NCI-H345 (cell line): ENCODE measurements at regions not wholly inside any gene's neighbourhood (a gene's known extent, or its start where the extent isn't known, plus 50 kb on each side); places are given as distances from the start of the nearest gene placed in this dataset.
"Not testable (repeated sequence)": the region's sequence is repeated elsewhere in the genome, so short reads cannot be mapped to it uniquely, and the experiment has no call there.

Experiments used
- DNase-seq: peaks from one replicate; lab custom pipeline; 2025; lab: John Stamatoyannopoulos, UW

GRCh38 chr2:217593732-217594131, 409.1 kb downstream of the TNS1 start:
- DNase-seq, result no peak

- no peak for DNase-seq
Measured at GRCh38 chr2:217588266-217588665, 414.5 kb downstream of the TNS1 start.

GRCh38 chr2:217585362-217585761, 417.4 kb downstream of the TNS1 start:
- no peak for DNase-seq

GRCh38 chr2:217580407-217580806, 422.4 kb downstream of the TNS1 start:
- not testable (repeated sequence) for DNase-seq

DNA sequence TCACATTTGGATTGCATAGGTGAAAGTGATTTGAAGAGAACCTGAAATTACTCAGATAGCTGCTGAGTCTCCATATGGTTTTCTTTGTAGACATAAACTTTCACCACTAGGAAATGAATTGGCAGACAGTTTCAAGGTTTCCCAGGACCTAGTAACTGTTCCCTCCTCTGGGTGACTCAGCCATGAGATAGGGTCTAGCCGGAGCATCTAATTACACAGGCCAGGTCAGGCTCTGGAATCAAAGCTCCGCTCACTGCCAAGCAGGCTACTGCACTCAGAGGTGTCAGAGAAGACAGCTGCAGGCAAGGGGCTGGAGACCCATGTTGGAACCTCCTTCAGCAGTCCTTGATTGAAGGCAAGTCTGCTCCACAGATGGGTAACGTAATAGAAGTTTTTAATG, 429.2 kb downstream of the TNS1 start:
- no peak for DNase-seq

DNA sequence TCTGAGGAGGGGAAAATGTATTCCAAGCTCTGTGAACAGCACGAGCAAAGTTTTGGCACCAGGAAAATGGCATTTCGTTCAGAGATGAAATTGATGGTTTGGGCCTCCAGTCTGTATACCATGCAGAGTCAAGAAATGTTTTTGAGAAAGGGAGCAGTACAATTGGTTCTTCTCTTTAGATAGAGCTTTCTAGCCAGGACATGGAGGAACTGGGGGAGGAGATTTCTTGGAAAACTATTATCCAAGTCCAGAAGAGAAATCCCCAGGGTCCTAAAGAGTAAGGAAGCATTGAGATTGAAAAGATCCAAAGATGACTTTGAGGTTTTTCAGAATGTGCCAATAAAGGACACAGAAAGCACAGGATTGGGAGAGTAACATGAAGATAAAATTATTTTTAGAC, 432.4 kb downstream of the TNS1 start:
- DNase-seq, result no peak

DNA sequence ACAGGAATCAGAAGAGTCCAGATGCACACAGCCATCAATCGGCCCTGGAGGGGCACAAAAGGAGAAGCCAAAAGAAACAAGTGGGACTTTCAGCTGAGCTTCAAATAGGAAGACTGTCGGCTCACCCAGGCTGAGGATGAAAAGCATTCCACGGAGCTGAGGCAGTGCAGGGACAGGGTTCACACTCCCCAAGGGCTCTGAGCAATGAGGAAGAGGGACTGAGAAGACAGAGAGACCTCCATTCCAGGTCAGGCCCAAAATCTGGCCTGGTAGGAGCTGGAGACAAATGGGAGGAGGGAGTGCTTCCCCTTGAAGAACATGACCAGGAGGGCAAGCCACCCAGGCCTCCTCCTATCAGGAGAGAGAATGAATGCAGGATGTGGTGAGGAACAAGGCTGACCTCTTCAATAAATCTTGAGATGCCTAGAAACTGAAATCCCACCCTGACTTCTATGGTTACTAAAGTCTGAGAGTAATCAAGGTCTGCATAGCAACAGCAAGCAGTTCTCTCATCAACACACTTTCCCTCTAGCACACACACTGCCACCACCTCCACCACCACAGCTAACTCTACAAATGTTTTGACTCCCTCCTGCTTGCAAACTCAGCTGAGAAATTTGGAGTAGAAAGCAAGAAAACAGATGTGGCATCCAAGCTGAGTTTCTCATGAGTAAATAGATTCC, 434.4 kb downstream of the TNS1 start:
- no peak for DNase-seq

DNA sequence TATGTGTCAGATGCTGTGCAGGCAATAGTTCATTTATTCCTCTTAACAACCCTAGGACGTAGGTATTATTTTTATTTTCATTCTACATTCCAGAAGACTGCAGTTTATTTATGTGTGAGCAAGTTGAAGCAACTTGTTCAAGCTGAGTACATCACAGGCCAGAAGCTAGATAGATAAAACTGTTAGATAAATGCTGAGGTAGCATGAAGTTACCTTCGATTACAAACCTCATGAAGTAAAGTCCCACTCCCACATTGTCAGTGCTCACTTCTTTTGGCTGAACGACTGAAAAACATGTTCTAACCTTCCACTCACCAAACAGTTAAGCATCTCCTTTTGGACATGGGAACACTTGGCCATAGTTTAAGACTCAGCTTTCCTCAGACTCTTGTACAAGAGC, 439.2 kb downstream of the TNS1 start:
- DNase-seq, result no peak

DNA sequence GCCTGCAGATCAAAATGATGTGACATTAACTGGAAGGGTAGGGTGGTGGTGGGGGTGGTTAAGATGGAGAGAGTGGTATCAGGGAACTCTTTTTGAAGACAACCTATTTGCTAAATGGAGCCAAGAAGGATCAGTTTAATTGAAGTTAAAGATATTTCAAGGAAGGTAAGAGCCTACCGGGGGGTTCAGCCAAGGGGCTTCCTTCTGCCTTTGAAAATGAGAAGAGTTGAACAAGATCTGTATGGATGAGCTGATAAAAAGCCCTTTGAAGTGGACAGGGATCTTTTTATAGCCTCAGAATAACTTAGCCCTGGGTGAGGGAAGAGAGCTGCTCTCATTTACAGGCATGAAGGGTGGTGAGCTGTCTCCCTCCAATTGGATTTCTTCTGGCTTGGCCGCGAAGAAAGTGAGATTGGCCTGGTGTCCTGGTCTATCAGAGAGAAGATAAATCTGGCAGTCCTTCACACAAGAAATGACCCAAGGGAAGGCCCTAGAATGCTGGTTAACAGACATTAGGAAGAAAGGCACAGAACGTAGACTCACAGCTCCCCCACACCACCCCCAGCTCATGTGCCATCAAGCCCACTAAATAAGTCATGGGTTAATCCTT, 439.8 kb downstream of the TNS1 start:
- no peak for DNase-seq

GRCh38 chr2:217559084-217559483, 443.7 kb downstream of the TNS1 start:
- no peak for DNase-seq

GRCh38 chr2:217555081-217555876, 447.5 kb downstream of the TNS1 start:
- no peak for DNase-seq

DNA sequence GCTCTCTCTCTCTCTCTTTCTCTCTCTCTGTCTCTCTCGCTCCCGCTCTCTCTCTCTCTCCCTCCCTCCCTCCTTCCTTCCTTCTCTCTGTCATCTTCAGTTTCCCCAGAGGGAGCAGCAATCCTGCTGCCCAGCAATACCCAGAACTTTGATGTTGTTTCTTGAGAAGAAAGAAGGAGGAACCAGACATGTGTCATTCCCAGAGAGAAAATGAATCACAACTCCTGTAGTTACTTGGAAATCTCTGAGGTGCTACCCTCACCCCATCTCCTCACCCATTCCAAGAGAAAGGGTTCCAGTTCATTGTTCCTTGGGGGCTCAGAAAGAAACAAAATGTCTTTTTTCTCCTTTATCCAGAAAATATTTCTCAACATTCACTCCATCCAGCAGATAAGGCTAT, 449.1 kb downstream of the TNS1 start:
- no peak for DNase-seq

DNA sequence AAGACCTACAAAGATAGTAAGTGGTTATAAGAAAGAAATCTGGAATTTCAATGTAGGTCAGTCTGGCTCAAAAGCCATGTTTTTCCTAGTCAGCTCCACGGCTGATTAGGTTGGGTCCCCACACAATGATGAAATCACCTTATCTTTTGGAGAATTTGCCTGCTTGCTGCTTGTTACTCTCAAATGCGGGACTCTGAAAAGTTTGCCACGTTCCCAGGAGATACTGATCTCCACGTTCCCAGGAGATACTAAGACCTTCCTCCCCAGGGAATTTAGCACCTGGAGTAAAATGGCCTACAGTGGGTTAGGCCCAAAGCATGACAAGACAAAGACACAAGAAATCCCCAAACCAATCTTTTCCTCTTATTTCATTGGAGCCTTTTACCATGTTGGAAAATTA, 449.6 kb downstream of the TNS1 start:
- DNase-seq, result no peak

DNA sequence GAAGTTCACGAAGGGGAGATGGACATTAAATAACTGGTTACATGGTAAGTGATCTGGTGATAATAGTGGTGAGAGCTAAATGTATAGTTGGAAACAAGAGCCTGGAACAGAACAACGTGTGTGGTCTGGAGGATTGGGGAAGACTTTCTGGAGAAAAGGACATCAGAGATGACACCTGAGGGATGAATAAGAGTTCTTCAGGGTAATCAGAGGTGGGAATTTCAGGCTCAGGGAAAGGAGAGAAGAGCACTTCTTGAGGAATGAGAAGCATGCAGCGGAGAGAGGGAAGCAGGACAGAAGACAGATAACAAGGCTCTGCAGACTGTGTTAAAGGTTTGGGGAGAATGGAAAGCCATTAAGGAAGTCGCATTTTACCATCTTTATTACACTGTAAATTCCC, 450.7 kb downstream of the TNS1 start:
- no peak for DNase-seq

GRCh38 chr2:217551252-217551899, 451.4 kb downstream of the TNS1 start:
- DNase-seq, result no peak

DNA sequence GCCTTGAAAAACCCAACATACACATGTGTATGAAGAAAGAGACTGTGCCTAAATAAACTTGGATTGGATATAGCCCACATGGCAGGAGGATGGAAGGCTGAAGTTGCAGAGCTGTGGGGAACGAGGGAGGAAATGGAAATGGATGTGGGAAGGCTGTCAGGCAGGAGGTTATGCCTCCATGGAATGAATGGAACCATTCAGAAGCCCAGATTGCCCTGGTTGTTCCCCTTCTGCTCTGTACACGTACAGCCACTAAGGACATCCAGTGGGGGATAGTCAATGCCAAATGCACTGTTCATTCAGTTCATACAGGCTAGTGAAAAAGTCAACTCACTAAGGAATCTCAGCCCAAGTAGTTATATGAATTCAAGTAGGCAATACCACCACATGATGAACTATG, 463.7 kb downstream of the TNS1 start:
- DNase-seq, result no peak

- DNase-seq, result no peak
Measured at GRCh38 chr2:217538719-217539118, 464.1 kb downstream of the TNS1 start.

DNA sequence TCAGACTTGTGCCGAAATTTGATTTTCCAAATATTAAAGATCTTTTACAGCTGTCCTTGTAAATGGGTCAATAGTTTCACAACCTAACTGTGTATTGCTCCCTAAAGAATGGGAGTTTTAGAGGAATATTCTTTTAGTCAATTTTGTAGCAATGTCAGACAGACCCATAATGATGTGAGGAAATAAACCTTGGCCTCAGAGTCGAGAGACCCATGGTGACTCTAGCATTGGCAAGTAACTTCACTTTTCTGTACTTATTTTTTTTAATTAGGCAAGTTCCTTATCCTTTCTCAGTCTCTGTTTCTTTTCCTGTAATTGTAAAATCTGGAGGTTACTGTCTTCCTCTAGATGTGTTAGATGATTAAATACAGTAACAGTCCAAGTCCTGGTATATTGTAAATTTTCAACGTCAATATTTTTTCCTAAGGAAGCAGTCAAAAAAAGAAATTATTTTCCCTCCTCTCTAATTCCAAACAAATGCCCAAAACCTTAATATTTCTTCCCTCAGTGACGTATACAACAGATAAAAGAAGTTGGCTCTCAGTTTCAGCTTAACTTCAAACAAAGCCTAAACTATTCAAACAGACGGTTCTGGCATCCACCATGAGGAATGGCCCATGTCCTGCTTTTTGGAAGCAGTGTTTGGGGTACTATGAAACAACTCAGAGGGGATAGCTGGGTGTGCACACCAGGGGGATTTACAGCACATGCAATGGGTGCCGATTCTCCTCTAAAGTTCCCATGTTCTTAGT, 466.7 kb downstream of the TNS1 start:
- DNase-seq, result no peak

DNA sequence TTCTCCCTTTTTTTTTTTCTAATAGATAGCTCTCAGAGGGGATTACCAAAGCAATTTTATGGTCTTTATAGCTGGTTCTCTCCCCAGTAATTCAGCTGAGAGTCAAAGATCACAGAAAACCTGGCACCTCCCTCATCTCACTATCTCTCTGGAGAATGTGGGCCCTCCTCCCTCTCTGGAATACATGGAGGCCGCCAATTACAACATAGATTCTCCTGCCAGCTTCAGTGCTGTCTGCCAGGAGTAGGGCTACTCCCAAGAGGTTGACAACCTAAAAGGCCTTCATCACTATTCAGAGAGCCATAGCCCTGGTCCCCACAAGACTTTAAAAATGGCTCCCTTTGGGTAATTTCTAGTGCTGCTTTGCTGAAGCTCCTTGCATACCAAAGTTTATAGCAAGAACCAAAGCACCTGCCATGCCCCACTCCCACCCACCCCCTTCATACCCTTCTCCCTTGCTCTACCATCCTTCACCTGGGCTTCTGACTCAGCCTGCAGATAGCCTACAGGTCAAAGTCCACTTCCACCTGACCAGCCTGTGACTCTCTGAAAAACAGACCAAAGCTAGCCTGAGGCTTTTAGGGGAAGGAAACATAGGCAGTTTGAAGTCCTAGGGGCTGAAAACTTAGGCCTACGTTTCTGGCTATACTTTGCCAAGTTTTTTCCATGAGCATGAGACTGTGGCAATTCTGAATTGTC, 472.3 kb downstream of the TNS1 start:
- DNase-seq, result no peak

DNA sequence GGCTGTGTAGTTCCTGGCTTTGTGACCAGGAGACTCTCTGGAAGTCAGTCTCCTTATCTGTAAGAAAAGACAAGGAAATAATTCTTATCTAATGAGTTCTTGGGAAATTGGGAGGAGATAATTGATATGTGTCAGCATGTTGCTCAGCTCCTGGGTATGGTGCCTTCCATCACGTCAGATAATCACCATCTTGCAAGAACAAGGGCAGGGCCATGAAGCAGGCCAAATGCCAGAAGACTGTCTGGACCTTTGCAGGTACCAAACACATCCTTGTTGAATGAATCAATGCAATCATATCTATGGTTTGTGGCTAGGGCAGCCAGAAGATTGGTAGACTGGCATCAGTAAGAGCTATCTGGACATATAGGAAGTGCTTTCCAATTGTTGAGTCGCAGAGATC, 473.5 kb downstream of the TNS1 start:
- DNase-seq, result no peak

DNA sequence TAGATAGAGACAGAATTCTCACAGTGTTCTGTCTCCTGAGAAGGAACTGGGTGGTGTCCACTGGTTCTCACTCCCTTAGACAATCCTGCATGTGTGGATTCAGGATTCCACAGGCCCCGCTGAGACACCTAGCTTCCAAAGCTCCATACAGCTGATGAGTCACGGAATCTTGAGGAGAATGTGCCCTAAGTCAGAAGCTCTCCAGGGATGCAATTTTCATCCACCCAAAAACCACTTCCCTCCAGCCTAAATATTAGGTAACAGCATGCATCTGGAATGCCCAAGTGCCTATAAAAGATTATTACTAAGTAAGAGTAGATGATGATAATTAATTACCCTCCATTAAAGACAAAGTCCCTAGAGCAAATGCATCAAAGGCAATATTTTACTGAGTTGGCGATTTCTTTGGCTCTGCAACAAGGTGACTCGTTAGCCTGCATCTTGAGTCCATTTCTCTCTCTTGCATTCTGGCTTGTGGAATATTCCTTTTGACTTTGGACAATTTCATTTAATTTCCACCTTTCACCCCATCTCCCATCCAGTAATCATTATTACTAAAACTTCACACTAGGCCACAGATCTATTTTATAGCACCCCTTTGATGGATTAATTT, 475.1 kb downstream of the TNS1 start:
- no peak for DNase-seq
